Omental fat pad (tissue), 3 donors: ENCODE measurements at regions not wholly inside any gene's neighbourhood (a gene's known extent, or its start where the extent isn't known, plus 50 kb on each side); places are given as distances from the start of the nearest gene placed in this dataset.

Experiments used
- ATAC-seq: fragments of 150-250 bp; one replicate; pipeline ENCODE4 v1.9.1; 2016; ENCODE audit warnings: mild to moderate bottlenecking, moderate library complexity; ENCODE audit not compliant: low FRiP score
- DNase-seq: peaks from one replicate; pipeline ENCODE4 v3.0.0-alpha.2; 2019; ENCODE audit warnings: low spot score
- TF ChIP-seq, protein P1 (sequence below), 3 donors: fragments of 450-650 bp; IDR thresholded peaks; one replicate each; pipeline ENCODE4 v1.5.1; 2016 to 2017; ENCODE audit warnings: antibody characterized with exemption in 3 of 3, mild to moderate bottlenecking in 3 of 3, moderate library complexity in 2 of 3

DNA sequence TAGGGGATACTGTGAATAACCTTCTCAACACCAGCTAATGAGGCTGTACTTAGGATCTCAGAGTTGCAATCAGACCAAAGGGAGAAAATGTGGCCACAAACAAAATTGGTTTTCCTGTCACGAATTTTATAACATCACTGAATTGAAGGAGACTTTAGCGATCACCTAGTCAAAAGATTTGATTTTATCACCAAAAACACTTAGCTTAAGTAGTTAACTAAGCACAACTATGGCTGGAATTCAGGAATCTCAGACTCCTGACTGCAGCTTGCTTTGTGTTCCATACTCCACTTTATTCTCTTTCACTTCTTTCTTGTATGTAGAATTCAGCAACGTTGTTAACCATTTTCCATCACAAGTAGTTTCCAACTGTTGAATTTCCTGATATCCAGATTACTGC, 152.0 kb downstream of the SLC16A9 start:
- TF ChIP-seq, protein P1, sequence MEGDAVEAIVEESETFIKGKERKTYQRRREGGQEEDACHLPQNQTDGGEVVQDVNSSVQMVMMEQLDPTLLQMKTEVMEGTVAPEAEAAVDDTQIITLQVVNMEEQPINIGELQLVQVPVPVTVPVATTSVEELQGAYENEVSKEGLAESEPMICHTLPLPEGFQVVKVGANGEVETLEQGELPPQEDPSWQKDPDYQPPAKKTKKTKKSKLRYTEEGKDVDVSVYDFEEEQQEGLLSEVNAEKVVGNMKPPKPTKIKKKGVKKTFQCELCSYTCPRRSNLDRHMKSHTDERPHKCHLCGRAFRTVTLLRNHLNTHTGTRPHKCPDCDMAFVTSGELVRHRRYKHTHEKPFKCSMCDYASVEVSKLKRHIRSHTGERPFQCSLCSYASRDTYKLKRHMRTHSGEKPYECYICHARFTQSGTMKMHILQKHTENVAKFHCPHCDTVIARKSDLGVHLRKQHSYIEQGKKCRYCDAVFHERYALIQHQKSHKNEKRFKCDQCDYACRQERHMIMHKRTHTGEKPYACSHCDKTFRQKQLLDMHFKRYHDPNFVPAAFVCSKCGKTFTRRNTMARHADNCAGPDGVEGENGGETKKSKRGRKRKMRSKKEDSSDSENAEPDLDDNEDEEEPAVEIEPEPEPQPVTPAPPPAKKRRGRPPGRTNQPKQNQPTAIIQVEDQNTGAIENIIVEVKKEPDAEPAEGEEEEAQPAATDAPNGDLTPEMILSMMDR (IDR thresholded peaks at IDR 0.05), result no peak
- DNase-seq, result no peak
- no peak for ATAC-seq

DNA sequence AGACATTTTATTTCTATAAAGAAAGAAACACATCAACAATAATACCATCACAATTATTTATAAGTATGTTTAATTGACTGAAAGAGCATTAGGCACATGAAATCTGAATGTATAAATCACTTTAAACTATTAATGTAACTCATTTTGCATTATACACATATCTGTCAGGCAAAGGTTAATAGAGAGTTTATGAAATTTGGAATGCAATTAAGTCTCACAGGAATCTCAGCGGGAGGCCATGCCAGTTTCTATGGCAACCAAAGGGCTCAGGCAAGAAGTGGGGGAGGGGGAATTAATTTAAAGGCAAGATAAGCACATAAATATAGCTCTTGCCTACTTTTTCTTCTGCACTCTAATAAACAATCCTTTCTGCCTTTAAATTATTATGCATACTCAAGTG, 152.6 kb downstream of the SLC16A9 start:
- TF ChIP-seq, protein P1 (IDR thresholded peaks at IDR 0.05), result no peak
- DNase-seq (no peak), ATAC-seq (no peak)

DNA sequence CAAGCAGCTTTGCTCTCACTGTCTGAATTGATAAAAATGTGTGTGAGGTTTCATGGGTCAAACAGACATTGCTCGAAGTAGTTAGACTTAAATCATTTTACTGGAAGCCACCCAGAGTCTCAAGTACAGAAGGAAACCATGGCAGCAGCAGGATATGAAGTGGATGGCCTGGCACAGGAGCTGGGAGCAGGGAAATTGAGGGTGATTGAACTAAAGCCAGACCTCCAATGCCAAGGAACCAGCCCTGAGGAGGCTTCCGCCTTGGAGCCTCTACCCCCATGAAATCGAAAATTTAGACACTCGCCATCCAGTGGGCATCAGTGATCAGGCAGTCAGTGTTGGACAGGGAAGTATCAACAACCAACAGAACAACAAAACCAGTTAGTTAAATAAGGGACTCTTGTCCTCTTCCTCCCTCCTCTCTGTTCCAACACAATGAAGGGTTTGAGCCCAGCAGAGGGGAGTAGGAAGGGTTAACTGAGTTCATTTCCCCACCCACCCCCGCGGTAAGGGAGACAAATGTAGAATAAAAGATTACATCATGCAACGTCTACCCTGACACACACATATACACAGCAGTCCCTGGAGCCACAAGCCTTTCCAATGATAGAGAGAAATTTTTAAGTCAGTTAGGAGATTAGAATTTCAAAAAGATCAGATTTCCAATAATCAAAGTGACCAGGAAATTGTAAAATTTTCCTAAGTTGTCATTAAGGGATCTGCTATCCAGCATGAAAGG, 156.3 kb downstream of the SLC16A9 start:
- ATAC-seq (no peak), DNase-seq (no peak)
- TF ChIP-seq, protein P1 (IDR thresholded peaks at IDR 0.05), result no peak

DNA sequence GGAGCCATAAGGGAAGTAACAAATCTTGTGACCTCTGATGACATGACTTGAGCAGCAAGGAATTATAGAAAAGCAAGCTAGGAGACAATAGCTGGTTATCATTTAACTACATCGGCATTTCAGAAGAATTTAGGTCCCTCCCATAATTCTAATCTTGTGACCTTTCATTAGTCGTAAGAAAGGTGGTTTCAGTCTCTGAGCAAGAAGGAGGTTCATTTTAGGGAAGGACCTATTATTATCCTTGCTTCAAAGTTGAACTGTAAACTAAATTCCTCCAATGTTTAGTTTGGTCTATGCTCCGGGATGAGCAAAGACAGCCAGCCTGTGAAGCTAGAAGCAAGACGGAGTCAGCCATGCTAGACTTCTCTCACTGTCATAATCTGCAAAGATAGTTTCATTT, 159.6 kb downstream of the SLC16A9 start:
- DNase-seq, result no peak
- no peak for ATAC-seq
- TF ChIP-seq, protein P1 (IDR thresholded peaks at IDR 0.05), result no peak

DNA sequence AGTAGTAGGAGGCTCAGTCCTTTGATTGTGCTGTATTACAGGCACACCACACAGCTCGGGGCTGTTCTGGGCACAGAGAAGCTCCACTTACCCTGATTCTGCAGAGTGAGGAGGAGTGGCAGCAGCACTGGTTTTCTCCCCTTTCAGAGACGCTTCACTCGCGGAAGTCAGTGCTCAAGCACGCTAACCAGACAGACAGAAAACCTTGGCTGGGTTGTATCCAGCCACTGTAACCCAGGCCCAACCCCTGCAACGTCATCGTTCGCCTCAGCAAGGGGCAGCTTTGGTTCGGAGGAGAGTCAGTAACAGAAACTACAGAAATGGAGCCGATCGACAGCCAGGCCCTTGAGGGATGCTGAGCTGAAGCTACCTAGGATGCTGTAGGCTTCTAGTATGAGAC, 171.0 kb downstream of the SLC16A9 start:
- DNase-seq (no peak), ATAC-seq (no peak)
- TF ChIP-seq, protein P1 (IDR thresholded peaks at IDR 0.05), result no peak

DNA sequence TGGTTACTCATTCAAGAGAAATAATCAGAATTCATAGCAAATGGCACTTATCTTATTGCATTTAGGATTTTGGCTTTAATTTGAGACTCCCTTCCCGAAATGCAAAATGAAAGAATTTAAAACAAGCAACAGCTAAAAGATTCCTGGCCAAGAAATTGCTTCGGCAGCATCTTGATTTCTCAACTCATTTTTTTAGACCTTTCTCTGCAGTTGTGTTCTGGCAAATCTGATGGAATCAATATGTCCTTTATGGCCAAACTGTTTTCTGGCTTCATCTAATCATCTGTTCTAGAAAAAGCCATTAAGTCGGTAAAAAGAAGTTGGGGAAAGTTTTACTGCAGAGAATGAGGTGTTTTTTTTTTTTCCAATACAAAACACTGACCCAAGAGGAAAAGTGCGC, 172.1 kb downstream of the SLC16A9 start:
- DNase-seq (no peak), ATAC-seq (no peak)
- TF ChIP-seq, protein P1 (IDR thresholded peaks at IDR 0.05), result no peak
